ENCODE measurements at regions not wholly inside any gene's neighbourhood (a gene's known extent, or its start where the extent isn't known, plus 50 kb on each side); places are given as distances from the start of the nearest gene placed in this dataset.

- TF ChIP-seq GATA2 (IDR thresholded peaks at IDR 0.05; ENCODE audit: low read depth, low read length) (no peak), GATA3 (IDR thresholded peaks at IDR 0.05; ENCODE audit: low read depth, low read length) (no peak)
Measured at GRCh38 chr6:40717411-40718057, 130.4 kb upstream of the LRFN2 start.

Measured in SH-SY5Y (cell line).